D721Med (cell line): ENCODE measurements at regions not wholly inside any gene's neighbourhood (a gene's known extent, or its start where the extent isn't known, plus 50 kb on each side); places are given as distances from the start of the nearest gene placed in this dataset.

Source experiments
- DNase-seq: peaks from one replicate; pipeline ENCODE4 v3.0.0; 2011; ENCODE audit warnings: low spot score; ENCODE audit not compliant: insufficient read length
- FAIRE-seq: peaks from 2 replicates; lab custom pipeline; 2011; peaks lifted over from hg19 to GRCh38; lab: Jason Lieb, UNC
- TF ChIP-seq, protein P1 (sequence below): IDR thresholded peaks from 2 replicates; pipeline ENCODE4 v1.5.1; 2012; ENCODE audit warnings: mild to moderate bottlenecking, control low read depth; ENCODE audit not compliant: insufficient read depth; ENCODE audit errors: missing control alignments

DNA sequence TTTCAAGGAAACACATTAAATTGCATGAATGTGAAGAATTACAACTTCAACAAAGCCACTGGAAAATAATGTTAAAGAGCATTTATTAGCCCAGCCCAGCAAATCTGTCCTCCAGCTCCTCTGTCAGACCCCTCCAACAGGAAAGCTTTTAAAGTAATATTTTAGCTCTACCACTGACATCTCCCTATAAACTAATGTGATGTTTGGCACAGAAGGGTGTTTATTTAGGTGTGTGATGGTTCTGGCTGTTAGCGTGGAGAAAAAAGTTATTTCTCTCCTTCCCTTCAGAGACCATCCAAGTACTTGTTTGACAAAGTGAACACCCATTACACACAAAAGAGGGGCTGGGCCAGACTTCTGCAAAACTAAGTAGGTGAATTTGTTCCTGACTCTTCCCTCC, 111.9 kb upstream of the TARS1 start:
- TF ChIP-seq, protein P1, sequence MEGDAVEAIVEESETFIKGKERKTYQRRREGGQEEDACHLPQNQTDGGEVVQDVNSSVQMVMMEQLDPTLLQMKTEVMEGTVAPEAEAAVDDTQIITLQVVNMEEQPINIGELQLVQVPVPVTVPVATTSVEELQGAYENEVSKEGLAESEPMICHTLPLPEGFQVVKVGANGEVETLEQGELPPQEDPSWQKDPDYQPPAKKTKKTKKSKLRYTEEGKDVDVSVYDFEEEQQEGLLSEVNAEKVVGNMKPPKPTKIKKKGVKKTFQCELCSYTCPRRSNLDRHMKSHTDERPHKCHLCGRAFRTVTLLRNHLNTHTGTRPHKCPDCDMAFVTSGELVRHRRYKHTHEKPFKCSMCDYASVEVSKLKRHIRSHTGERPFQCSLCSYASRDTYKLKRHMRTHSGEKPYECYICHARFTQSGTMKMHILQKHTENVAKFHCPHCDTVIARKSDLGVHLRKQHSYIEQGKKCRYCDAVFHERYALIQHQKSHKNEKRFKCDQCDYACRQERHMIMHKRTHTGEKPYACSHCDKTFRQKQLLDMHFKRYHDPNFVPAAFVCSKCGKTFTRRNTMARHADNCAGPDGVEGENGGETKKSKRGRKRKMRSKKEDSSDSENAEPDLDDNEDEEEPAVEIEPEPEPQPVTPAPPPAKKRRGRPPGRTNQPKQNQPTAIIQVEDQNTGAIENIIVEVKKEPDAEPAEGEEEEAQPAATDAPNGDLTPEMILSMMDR, result no peak
- FAIRE-seq (no peak), DNase-seq (no peak)

DNA sequence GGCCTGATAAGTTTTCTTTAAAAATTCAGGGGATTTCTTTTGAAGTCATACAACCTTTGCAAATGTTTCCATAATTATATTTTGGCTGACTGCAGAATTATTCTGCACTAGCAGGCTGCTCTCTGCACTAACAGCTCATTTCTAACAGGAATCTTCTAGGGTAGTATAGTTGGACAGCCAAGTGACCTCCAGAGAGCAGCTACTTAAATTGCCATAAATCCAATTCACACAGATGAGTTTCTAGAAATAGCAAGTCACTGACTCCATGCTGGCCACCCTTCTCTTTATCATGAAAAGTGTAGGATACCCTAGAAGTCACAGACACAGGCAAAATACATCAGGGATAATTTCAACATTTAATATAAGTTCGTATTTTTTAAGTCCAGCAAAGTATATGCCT, 110.9 kb upstream of the TARS1 start:
- DNase-seq (no peak), FAIRE-seq (no peak)
- TF ChIP-seq, protein P1, result no peak

DNA sequence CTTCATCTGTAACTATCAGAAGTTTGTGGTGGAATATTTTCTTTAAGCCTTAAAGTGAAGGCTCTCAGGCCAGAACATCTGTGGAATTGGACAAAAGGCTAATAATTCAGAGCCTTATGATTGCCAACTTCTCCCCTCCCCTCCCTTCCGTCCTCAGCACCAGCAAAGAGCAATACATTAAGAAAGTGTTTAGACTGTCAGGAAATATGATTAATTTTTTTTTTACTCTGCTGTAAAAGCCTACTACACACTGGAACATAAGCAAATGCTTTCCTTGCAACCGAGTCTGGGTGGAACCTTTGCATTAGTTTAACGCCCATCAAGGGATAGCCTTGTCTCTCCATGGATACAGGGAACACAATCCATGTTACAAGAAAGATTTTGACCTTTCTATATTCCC, 110.3 kb upstream of the TARS1 start:
- DNase-seq (no peak), FAIRE-seq (no peak)
- TF ChIP-seq, protein P1, result no peak

DNA sequence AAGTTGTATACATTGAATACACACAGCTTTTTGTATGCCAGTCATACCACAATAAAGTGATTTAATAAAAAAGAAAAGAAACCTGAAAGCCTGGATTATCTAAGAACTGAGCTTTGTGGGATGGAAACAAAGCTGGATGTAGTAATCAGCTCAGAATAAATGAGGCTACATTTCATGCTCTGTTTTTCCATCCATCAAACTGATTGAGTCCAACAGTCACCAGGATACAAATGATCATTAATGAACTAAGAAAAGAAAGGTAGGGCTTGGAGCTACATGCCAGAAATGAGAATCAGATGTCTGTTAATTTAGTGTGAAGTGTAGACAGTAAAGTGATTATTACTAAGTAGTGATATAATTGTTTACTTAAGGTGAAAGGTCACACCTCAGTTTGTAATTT, 109.8 kb upstream of the TARS1 start:
- DNase-seq (no peak), FAIRE-seq (no peak)
- TF ChIP-seq, protein P1, result no peak

DNA sequence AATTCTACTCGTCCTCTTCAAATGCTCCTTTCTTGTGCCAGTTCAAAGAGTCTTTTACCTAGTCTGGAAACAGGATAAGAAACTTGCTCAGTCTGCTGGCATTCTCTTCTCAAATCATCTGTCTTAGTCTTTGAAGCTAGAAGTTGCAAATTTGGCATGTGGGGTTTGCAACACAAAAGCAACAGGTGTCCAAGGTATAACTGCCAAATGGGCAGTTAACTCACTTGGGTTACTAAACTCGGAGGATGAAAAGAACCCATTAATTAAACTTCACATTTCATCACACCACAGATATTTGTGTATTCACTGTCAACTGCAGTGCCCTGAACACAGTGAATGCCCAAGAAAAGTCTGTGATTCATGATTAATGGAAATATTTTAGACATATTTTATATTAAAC, 108.0 kb upstream of the TARS1 start:
- no peak for FAIRE-seq

DNA sequence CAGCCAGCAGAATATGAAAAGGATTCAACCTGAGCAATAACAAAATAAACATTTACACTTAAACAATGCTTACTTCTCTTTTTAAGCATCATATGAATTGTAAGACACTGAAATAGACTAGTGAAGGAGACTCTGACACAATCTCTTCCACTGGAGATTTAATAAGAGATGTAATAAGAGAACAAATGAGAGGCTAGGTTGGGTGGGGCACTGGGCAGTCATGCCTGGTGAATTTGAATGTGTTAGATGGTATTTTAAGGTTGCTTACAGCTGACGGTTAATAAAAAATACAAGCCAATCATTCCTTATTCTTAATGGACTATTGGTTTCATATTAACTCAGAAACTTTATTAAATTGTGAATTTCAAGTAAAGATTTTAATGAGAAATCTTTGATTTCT, 105.9 kb upstream of the TARS1 start:
- FAIRE-seq, result no peak
- TF ChIP-seq, protein P1, result no peak
- DNase-seq, result no peak

More for the DNA sequence above, 108.0 kb upstream of the TARS1 start:
- DNase-seq, result no peak
- TF ChIP-seq, protein P1, result no peak

DNA sequence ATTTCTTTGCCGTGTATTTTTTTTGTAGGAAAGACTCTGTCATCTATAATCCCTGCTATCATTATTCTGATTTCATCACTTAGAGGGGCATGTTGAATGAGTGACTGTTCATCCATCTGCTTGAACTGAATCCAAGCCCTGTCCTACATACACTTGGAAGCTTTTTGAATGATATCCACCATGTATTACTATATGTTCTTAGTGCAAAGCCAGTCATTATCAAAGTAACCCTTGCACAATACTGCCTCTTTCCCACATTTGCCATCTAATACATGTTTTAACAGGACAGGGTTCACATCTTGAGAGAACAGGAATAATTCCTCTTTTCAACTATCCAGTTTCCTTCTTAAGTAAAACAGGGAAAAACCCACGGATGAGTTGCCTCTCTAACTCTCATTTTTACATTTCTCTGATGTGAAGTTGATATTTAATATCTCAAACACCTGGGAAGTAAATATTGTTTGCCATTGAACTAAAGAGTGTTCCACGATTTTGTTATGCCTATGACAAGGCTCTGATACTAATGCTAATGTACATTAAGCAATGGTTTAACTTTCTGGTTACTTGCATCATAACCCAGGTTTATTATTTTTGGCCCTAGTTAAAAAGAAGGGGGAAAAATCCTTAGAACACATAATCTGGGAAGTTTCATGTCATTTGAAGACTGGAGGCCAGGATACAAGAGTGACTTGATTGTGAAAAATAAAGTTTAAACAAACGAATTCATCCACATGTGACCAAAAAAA, 103.7 kb upstream of the TARS1 start:
- DNase-seq (no peak), FAIRE-seq (no peak)
- TF ChIP-seq, protein P1, result no peak
